K562 (cell line): ENCODE measurements at regions not wholly inside any gene's neighbourhood (a gene's known extent, or its start where the extent isn't known, plus 50 kb on each side); places are given as distances from the start of the nearest gene placed in this dataset.

Experiments used
- EHMT2 ChIP-seq: fragments of 450-650 bp; IDR thresholded peaks from 2 replicates; pipeline ENCODE4 v1.6.1; 2018; ENCODE audit warnings: antibody characterized with exemption
- ETV5 ChIP-seq: sonication (generic); formaldehyde crosslinking; IDR thresholded peaks from 2 replicates; pipeline ENCODE4 v1.4.0; 2020; ENCODE audit warnings: low read depth, mild to moderate bottlenecking, missing genetic modification reagents
- EZH2 ChIP-seq: IDR thresholded peaks from 2 replicates; pipeline ENCODE4 v1.6.1; 2012; ENCODE audit warnings: low read depth, mild to moderate bottlenecking, inconsistent platforms, low read length, borderline replicate concordance
- POLR2AphosphoS5 ChIP-seq: IDR thresholded peaks from 2 replicates; pipeline ENCODE4 v1.6.1; 2011; ENCODE audit warnings: mild to moderate bottlenecking, low read depth, low read length, moderate library complexity; ENCODE audit not compliant: control insufficient read depth, insufficient read depth
- SMARCA5 ChIP-seq: fragments of 450-650 bp; IDR thresholded peaks from 2 replicates; pipeline ENCODE4 v1.6.1; 2016
- ZNF124 ChIP-seq: sonication (generic); formaldehyde crosslinking; IDR thresholded peaks from 2 replicates; pipeline ENCODE4 v1.8.1; 2022; ENCODE audit warnings: missing genetic modification reagents
- ZNF830 ChIP-seq: fragments of 250-450 bp; sonication (Bioruptor Pico); IDR thresholded peaks from 2 replicates; pipeline ENCODE4 v1.5.0; 2021; ENCODE audit warnings: mild to moderate bottlenecking
- TF ChIP-seq, protein P1 (sequence below): sonication (generic); formaldehyde crosslinking; IDR thresholded peaks from 2 replicates; pipeline ENCODE4 v1.8.1; 2022; ENCODE audit warnings: missing genetic modification reagents
- TF ChIP-seq, protein P2 (sequence below): fragments of 250-450 bp; sonication (Bioruptor Pico); IDR thresholded peaks from 2 replicates; pipeline ENCODE4 v1.4.0; 2020; ENCODE audit warnings: borderline replicate concordance
- TF ChIP-seq, protein P3 (sequence below): fragments of 250-450 bp; sonication (Bioruptor Pico); IDR thresholded peaks from 2 replicates; pipeline ENCODE4 v1.8.0; 2022; ENCODE audit warnings: moderate library complexity, mild to moderate bottlenecking, inconsistent platforms
- TF ChIP-seq, protein P4 (sequence below), 3 experiments: IDR thresholded peaks in 2 of 3; conservative IDR thresholded peaks in 1 of 3; 2 replicates each; pipeline ENCODE4 v1.5.1; 2011 to 2012; ENCODE audit warnings: low read length in 3 of 3, mild to moderate bottlenecking in 3 of 3, control low read depth in 2 of 3, improper control_type of control experiment in 1 of 3, inconsistent platforms in 1 of 3, low read depth in 1 of 3, mixed read lengths in 1 of 3, moderate library complexity in 1 of 3; ENCODE audit not compliant: insufficient read depth in 2 of 3
- TF ChIP-seq, protein P5 (sequence below): sonication (generic); formaldehyde crosslinking; IDR thresholded peaks from 2 replicates; pipeline ENCODE4 v1.8.1; 2023; ENCODE audit warnings: mild to moderate bottlenecking, missing genetic modification reagents
- TF ChIP-seq, protein P6 (sequence below): sonication (generic); formaldehyde crosslinking; IDR thresholded peaks from 2 replicates; pipeline ENCODE4 v1.8.1; 2023; ENCODE audit warnings: mild to moderate bottlenecking, missing genetic modification reagents

DNA sequence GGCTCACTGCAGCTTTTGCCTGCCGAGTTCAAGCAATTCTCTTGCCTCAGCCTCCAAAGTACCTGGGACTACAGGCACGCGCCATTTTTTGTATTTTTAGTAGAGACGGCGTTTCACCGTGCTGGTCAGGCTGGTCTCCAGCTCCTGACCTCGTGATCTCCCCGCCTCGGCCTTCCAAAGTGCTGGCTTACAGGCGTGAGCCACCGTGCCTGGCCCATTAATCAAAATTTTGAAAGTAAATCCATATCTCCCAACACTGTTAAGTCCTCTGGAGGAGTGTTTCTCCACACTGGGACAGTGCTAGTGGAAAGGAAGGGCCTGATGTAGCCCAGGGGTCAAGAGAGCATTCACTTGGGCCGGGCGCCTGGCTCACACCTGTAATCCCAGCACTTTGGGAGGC lies 644.6 kb downstream of the SH2D4B start:
- TF ChIP-seq, protein P1, sequence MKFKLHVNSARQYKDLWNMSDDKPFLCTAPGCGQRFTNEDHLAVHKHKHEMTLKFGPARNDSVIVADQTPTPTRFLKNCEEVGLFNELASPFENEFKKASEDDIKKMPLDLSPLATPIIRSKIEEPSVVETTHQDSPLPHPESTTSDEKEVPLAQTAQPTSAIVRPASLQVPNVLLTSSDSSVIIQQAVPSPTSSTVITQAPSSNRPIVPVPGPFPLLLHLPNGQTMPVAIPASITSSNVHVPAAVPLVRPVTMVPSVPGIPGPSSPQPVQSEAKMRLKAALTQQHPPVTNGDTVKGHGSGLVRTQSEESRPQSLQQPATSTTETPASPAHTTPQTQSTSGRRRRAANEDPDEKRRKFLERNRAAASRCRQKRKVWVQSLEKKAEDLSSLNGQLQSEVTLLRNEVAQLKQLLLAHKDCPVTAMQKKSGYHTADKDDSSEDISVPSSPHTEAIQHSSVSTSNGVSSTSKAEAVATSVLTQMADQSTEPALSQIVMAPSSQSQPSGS (CRISPR knock-in tag), result no peak
- TF ChIP-seq EHMT2, result no peak
- TF ChIP-seq, protein P2, sequence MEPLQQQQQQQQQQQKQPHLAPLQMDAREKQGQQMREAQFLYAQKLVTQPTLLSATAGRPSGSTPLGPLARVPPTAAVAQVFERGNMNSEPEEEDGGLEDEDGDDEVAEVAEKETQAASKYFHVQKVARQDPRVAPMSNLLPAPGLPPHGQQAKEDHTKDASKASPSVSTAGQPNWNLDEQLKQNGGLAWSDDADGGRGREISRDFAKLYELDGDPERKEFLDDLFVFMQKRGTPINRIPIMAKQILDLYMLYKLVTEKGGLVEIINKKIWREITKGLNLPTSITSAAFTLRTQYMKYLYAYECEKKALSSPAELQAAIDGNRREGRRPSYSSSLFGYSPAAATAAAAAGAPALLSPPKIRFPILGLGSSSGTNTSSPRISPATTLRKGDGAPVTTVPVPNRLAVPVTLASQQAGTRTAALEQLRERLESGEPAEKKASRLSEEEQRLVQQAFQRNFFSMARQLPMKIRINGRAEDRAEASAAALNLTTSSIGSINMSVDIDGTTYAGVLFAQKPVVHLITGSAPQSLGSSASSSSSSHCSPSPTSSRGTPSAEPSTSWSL (CRISPR knock-in tag), result no peak
- TF ChIP-seq, protein P3, sequence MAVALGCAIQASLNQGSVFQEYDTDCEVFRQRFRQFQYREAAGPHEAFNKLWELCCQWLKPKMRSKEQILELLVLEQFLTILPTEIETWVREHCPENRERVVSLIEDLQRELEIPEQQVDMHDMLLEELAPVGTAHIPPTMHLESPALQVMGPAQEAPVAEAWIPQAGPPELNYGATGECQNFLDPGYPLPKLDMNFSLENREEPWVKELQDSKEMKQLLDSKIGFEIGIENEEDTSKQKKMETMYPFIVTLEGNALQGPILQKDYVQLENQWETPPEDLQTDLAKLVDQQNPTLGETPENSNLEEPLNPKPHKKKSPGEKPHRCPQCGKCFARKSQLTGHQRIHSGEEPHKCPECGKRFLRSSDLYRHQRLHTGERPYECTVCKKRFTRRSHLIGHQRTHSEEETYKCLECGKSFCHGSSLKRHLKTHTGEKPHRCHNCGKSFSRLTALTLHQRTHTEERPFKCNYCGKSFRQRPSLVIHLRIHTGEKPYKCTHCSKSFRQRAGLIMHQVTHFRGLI (CRISPR knock-in tag), result no peak
- no peak for TF ChIP-seq SMARCA5
- no peak for TF ChIP-seq POLR2AphosphoS5
- TF ChIP-seq, protein P4, sequence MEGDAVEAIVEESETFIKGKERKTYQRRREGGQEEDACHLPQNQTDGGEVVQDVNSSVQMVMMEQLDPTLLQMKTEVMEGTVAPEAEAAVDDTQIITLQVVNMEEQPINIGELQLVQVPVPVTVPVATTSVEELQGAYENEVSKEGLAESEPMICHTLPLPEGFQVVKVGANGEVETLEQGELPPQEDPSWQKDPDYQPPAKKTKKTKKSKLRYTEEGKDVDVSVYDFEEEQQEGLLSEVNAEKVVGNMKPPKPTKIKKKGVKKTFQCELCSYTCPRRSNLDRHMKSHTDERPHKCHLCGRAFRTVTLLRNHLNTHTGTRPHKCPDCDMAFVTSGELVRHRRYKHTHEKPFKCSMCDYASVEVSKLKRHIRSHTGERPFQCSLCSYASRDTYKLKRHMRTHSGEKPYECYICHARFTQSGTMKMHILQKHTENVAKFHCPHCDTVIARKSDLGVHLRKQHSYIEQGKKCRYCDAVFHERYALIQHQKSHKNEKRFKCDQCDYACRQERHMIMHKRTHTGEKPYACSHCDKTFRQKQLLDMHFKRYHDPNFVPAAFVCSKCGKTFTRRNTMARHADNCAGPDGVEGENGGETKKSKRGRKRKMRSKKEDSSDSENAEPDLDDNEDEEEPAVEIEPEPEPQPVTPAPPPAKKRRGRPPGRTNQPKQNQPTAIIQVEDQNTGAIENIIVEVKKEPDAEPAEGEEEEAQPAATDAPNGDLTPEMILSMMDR (IDR thresholded peaks at IDR 0.05 in 2 of 3, conservative IDR thresholded peaks at IDR 0.05 in 1 of 3; ENCODE audit: insufficient read depth in 2 of 3, low read depth in 1 of 3, low read length in 3 of 3), result no peak
- no peak for TF ChIP-seq ZNF830 (CRISPR knock-in tag)
- TF ChIP-seq ZNF124 (CRISPR knock-in tag), result no peak
- TF ChIP-seq ETV5 (CRISPR knock-in tag), result no peak
- TF ChIP-seq, protein P5, sequence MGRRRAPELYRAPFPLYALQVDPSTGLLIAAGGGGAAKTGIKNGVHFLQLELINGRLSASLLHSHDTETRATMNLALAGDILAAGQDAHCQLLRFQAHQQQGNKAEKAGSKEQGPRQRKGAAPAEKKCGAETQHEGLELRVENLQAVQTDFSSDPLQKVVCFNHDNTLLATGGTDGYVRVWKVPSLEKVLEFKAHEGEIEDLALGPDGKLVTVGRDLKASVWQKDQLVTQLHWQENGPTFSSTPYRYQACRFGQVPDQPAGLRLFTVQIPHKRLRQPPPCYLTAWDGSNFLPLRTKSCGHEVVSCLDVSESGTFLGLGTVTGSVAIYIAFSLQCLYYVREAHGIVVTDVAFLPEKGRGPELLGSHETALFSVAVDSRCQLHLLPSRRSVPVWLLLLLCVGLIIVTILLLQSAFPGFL (CRISPR knock-in tag), result no peak
- no peak for TF ChIP-seq EZH2
- TF ChIP-seq, protein P6, sequence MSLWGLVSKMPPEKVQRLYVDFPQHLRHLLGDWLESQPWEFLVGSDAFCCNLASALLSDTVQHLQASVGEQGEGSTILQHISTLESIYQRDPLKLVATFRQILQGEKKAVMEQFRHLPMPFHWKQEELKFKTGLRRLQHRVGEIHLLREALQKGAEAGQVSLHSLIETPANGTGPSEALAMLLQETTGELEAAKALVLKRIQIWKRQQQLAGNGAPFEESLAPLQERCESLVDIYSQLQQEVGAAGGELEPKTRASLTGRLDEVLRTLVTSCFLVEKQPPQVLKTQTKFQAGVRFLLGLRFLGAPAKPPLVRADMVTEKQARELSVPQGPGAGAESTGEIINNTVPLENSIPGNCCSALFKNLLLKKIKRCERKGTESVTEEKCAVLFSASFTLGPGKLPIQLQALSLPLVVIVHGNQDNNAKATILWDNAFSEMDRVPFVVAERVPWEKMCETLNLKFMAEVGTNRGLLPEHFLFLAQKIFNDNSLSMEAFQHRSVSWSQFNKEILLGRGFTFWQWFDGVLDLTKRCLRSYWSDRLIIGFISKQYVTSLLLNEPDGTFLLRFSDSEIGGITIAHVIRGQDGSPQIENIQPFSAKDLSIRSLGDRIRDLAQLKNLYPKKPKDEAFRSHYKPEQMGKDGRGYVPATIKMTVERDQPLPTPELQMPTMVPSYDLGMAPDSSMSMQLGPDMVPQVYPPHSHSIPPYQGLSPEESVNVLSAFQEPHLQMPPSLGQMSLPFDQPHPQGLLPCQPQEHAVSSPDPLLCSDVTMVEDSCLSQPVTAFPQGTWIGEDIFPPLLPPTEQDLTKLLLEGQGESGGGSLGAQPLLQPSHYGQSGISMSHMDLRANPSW (CRISPR knock-in tag), result no peak
